ENCODE measurements at regions not wholly inside any gene's neighbourhood (a gene's known extent, or its start where the extent isn't known, plus 50 kb on each side); places are given as distances from the start of the nearest gene placed in this dataset.

DNA sequence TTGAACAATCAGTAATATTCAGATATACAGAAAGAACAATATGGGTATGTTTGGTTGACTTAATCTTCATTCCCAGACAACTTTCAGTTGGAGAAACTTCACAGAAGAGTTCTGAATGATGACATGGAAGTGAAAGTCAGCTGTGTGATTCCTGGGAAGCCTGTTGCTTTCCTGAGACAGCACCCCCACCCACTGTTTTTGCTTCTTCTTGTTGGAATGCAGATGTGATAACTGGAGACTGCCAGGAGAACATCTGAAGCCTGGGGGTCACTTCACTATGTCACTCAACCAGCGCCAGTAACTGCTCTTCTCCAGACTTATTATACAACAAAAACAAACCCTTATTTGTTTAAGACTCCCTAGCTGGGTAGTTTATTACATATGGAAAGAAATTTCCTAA, 599.4 kb downstream of the ZIC1 start:
- no peaks in the 10 kb centered on the region for H3K9me1 ChIP-seq (ENCODE audit: insufficient read depth, low read length)
- no peaks in the 10 kb centered on the region for H3K36me3 ChIP-seq (ENCODE audit: control insufficient read depth, insufficient read depth, low read length)
- no peak overlapping the region for H2AK5ac ChIP-seq (ENCODE audit: low read depth, low read length)
- H3K9me3 ChIP-seq (ENCODE audit: control insufficient read depth, insufficient read depth, low read length), result no peaks in the 10 kb centered on the region
- BruUV-seq (replicated peaks), result no TSS peak
- H3K56ac ChIP-seq (ENCODE audit: extremely low read depth, insufficient read depth, low read length), result no peak overlapping the region
- H3K4me3 ChIP-seq (ENCODE audit: insufficient read depth, low read depth, low read length), result no peak overlapping the region
- H3K4me1 ChIP-seq (ENCODE audit: control insufficient read depth, insufficient read depth, low read length), result no peaks in the 10 kb centered on the region
- H3K79me1 ChIP-seq (ENCODE audit: low read depth in 1 of 2, low read length in 2 of 2), result no peaks in the 10 kb centered on the region
- intact Hi-C loops (cut with micrococcal nuclease), result no loop called here
- DNase-seq (no peak), ATAC-seq (ENCODE audit: low read depth) (no peak)
- ChIA-PET CTCF (no interaction called here), POLR2A (ENCODE audit: unreplicated experiment) (no interaction called here)
- H4K5ac ChIP-seq (ENCODE audit: low read depth, low read length), result no peak overlapping the region
- no peak overlapping the region for H3K23ac ChIP-seq (ENCODE audit: low read depth, low read length)
- H2BK5ac ChIP-seq (ENCODE audit: low read depth, low read length, poor library complexity, severe bottlenecking), result no peak overlapping the region
- in situ Hi-C loops (cut with MboI; ENCODE audit: low sequenced_read_pairs), result no loop called here
- no peak overlapping the region for H3K4me2 ChIP-seq (ENCODE audit: low read depth, low read length)
- no peak overlapping the region for H4K8ac ChIP-seq (ENCODE audit: low read depth in 2 of 2, low read length in 2 of 2)
- no peaks in the 10 kb centered on the region for H4K20me1 ChIP-seq (ENCODE audit: insufficient read depth, low read length)
- no peak overlapping the region for H2BK20ac ChIP-seq (ENCODE audit: low read depth, low read length)
- WGBS, 2 experiments (ENCODE audit: extremely low coverage in 2 of 2, insufficient read length in 1 of 2), result no CpG with 5 or more reads among the region's 1 CpG
- no peak overlapping the region for H2AFZ ChIP-seq (replicated peaks; ENCODE audit: low read length, poor library complexity)
- no peaks in the 10 kb centered on the region for H3K27me3 ChIP-seq (ENCODE audit: control insufficient read depth, insufficient read depth, low read length)
- H2BK120ac ChIP-seq (ENCODE audit: low read depth, low read length), result no peak overlapping the region
- no peak overlapping the region for H3K14ac ChIP-seq (replicated peaks; ENCODE audit: low read depth, low read length)
- H2BK15ac ChIP-seq (ENCODE audit: low read depth, low read length), result no peak overlapping the region
- H3K18ac ChIP-seq (ENCODE audit: low read depth, low read length), result no peak overlapping the region
- no peak overlapping the region for H4K91ac ChIP-seq (ENCODE audit: insufficient read depth, low read depth, low read length)
- H3K4ac ChIP-seq (ENCODE audit: low read depth, low read length), result no peak overlapping the region
- H2AK9ac ChIP-seq (replicated peaks; ENCODE audit: low read depth, low read length, poor library complexity), result no peak overlapping the region
- TF ChIP-seq NFE2L2 (IDR thresholded peaks at IDR 0.05; ENCODE audit: low read depth, low read length) (no peak), BHLHE40 (IDR thresholded peaks at IDR 0.05; ENCODE audit: low read depth, low read length) (no peak), RAD21 (IDR thresholded peaks at IDR 0.05; ENCODE audit: low read length) (no peak), CHD1 (IDR thresholded peaks at IDR 0.05; ENCODE audit: low read depth, low read length) (no peak), RFX5 (IDR thresholded peaks at IDR 0.05; ENCODE audit: low read depth, low read length) (no peak), MAFK (IDR thresholded peaks at IDR 0.05; ENCODE audit: low read depth, low read length) (no peak), FOS (IDR thresholded peaks at IDR 0.05; ENCODE audit: low read depth, low read length) (no peak)
- TF ChIP-seq, protein P1, sequence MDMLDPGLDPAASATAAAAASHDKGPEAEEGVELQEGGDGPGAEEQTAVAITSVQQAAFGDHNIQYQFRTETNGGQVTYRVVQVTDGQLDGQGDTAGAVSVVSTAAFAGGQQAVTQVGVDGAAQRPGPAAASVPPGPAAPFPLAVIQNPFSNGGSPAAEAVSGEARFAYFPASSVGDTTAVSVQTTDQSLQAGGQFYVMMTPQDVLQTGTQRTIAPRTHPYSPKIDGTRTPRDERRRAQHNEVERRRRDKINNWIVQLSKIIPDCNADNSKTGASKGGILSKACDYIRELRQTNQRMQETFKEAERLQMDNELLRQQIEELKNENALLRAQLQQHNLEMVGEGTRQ (IDR thresholded peaks at IDR 0.05; ENCODE audit: low read depth, low read length), result no peak
- H3K27ac ChIP-seq (ENCODE audit: insufficient read depth, low read length), result no peak overlapping the region
- no peak overlapping the region for H3K9ac ChIP-seq (ENCODE audit: low read depth, low read length)
- dilution Hi-C loops (cut with HindIII; ENCODE audit: low sequenced_read_pairs, unreplicated experiment), result no loop called here

Data from IMR-90 (cell line).